ENCODE measurements at regions not wholly inside any gene's neighbourhood (a gene's known extent, or its start where the extent isn't known, plus 50 kb on each side); places are given as distances from the start of the nearest gene placed in this dataset.

- TF ChIP-seq CTCF (IDR thresholded peaks at IDR 0.05; ENCODE audit: insufficient read depth, low read length, poor library complexity, severe bottlenecking) (no peak), EZH2phosphoT487 (conservative IDR thresholded peaks at IDR 0.05; ENCODE audit: low read length) (no peak)
Measured at GRCh38 chr22:48631288-48631863, 1196.3 kb downstream of the BRD1 start.
